ENCODE measurements at regions not wholly inside any gene's neighbourhood (a gene's known extent, or its start where the extent isn't known, plus 50 kb on each side); places are given as distances from the start of the nearest gene placed in this dataset.

DNA sequence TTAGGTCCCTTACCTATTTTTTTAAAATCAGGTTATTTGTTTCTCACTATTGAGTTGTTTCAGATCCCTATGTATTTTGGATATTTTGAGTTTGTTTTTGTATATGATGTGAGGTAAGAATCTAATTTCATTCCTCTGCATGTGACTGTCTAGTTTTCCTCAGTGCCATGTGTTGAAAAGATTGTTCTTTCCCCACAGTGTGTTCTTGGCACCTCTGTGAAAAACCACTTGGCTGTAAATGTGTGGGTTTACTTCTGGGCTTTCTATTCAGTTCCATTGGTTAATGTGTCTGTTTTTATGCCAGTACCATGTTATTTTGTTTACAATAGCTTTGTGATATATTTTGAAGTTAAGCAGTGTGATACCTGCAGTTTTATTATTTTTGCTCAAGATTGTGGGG, 1516.4 kb downstream of the AACS start:
- H3K4me3 ChIP-seq, result no peak overlapping the region
- no peak for DNase-seq (ENCODE audit: low spot score)
- no peak overlapping the region for H3K27ac ChIP-seq
- TF ChIP-seq, protein P1, sequence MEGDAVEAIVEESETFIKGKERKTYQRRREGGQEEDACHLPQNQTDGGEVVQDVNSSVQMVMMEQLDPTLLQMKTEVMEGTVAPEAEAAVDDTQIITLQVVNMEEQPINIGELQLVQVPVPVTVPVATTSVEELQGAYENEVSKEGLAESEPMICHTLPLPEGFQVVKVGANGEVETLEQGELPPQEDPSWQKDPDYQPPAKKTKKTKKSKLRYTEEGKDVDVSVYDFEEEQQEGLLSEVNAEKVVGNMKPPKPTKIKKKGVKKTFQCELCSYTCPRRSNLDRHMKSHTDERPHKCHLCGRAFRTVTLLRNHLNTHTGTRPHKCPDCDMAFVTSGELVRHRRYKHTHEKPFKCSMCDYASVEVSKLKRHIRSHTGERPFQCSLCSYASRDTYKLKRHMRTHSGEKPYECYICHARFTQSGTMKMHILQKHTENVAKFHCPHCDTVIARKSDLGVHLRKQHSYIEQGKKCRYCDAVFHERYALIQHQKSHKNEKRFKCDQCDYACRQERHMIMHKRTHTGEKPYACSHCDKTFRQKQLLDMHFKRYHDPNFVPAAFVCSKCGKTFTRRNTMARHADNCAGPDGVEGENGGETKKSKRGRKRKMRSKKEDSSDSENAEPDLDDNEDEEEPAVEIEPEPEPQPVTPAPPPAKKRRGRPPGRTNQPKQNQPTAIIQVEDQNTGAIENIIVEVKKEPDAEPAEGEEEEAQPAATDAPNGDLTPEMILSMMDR (IDR thresholded peaks at IDR 0.05), result no peak

DNA sequence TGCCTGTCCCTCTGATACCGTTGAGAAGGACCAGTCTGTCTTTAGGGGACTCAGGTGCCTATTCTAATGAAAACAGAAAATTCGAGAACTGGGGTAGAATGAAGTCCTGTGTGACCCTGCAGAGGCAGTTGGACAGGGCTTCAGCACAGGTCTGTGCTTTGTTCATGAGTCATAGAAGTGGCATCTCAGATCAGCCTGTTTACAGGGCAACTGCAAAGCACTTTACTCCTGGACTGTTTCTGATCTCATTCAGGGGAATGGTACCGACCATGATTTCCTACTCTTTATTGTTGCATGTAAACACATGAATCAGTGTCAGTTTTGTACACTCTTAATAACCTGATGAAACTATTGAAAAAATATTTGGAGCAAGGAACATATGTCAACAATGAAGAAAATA, 1517.0 kb downstream of the AACS start:
- TF ChIP-seq, protein P1 (IDR thresholded peaks at IDR 0.05), result no peak
- Histone ChIP-seq H3K27ac (no peak overlapping the region), H3K4me3 (no peak overlapping the region)
- DNase-seq (ENCODE audit: low spot score), result no peak

DNA sequence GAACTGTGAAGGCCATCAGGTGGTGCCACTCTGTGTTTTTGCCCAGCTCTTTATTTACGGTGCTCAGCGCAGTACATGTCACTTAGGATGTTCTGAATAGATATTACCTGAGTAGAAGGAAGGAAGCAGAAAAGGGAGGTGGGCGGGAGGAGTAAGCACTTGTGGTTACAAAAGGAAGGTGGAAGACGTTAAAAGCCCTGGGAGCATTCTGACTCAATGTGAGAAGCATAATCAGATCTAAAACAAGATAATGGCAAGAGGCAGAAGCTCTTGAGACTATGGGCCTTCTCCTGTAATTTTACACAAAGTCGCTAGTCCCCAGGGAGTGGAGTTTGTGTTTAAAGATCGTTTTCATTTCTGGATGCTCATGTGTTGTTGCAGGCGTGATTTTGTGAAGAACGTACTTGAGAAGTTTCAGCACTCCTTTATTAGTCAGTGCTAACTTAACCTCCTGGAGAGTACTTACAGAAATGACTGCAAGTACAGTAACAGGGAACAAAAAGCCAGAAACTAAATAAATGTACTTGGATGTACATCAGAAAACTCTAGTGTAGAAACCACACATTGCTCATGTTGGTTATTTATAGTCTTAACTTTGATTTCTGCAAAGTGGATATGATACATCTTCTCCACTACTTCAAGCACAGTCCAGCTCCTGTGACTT, 1523.5 kb downstream of the AACS start:
- H3K27ac ChIP-seq, result no peak overlapping the region
- TF ChIP-seq, protein P1 (IDR thresholded peaks at IDR 0.05), result no peak
- no peak for DNase-seq (ENCODE audit: low spot score)

DNA sequence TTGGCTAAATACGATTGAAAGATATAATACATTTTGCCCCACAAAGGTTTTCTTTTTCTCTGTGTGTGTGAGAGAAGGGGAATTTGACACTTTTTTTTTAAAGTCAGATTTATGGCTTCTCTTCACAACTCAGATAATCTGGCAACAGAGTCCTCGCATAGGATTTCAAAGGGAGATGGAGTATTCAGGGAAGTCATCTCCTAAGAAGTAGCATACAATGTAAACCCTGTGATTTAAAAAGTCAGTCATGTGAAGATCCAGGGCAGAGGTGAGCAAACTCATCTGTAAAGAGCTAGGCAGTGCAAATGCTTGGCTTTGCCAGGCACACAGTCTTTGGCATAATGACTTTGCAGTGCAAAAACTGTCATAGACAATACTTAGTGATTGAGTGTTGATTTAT, 1526.3 kb downstream of the AACS start:
- no peak for DNase-seq (ENCODE audit: low spot score)
- no peak overlapping the region for H3K4me3 ChIP-seq
- TF ChIP-seq, protein P1 (IDR thresholded peaks at IDR 0.05), result no peak
- H3K27ac ChIP-seq, result no peak overlapping the region

More for the DNA sequence above, 1523.5 kb downstream of the AACS start:
- no peak overlapping the region for H3K4me3 ChIP-seq

DNA sequence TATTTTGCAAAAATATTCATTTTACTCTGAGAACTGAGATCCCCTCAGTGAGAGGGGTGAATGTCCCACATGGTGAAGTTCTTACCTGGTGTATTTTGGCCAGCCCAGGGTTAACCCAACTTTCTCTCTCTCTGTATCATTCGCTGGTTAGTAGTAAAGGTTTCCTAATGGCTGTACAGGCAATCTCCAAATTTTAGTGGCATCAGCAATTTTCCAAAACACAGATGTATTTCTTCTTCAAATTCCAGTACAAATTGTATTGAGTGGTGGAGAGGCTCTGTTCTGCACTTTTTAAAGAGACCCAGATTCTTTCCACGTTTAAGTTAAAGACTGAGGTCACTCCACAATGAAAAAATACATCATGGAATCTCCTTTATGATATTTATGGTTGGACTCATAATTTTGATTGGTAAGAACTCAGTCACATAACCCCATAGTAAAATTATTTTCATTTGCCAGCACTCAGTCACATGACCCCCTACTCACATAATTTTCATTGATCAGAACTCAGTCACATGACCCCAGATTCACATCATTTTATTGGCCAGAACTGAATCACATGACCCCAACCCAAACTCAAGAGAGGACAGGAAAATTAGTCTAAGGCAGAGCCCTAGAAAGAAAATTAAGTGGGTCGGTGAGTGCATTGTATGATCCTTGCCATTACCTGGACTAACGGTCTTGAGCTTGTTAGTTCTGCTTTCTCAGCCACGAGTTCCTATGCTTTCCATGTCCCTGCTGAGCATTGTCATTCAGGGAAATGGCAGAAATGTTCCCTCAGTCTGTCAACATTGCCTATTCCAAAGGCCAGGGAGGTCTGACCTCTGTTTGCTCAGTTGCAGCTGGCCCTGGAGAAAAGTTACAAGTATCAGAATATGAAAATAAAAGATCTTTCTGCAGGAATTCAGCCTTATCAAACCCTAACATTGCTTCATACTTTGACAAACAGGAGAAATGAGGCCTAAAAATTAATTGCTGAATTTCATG, 1536.2 kb downstream of the AACS start:
- Histone ChIP-seq H3K4me3 (no peak overlapping the region), H3K27ac (no peak overlapping the region)
- TF ChIP-seq, protein P1 (IDR thresholded peaks at IDR 0.05), result no peak
- no peak for DNase-seq (ENCODE audit: low spot score)

DNA sequence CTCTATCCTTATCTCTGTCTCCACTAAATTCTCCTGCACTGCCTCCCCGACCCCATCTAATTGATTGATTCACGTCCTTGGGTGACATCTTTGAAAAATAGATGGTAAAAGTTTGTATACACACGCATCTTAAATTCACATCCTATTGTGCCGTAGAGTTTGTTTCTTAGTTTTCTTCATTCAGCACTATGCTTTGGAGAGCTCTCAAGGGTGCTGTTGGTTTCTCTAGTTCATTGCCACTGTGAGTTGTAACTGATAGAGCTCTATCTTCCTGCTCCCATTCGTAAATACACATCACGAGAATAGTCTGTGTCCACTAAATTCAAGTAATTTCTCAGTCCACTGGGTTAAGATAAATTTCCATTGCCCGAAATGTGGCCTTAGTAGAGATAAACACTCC, 1537.4 kb downstream of the AACS start:
- Histone ChIP-seq H3K27ac (no peak overlapping the region), H3K4me3 (no peak overlapping the region)
- TF ChIP-seq, protein P1 (IDR thresholded peaks at IDR 0.05), result no peak
- no peak for DNase-seq (ENCODE audit: low spot score)

Measured in coronary artery (tissue), 2 donors.